ENCODE measurements at regions not wholly inside any gene's neighbourhood (a gene's known extent, or its start where the extent isn't known, plus 50 kb on each side); places are given as distances from the start of the nearest gene placed in this dataset.

- DNase-seq (ENCODE audit: low spot score): peak; percentile 35
- Histone ChIP-seq H3K9me3 (ENCODE audit: low read depth, low read length, poor library complexity, severe bottlenecking) (no peaks in the 10 kb centered on the region), H3K27me3 (replicated peaks; ENCODE audit: insufficient read depth, low read depth, low read length, poor library complexity) (no peaks in the 10 kb centered on the region), H3K4me1 (ENCODE audit: insufficient read depth, low read length, poor library complexity, severe bottlenecking) (no peaks in the 10 kb centered on the region), H3K27ac (ENCODE audit: low read depth, low read length, poor library complexity, severe bottlenecking) (no peak overlapping the region), H3K36me3 (ENCODE audit: insufficient read depth, low read length, poor library complexity, severe bottlenecking) (no peaks in the 10 kb centered on the region), H3K4me3 (ENCODE audit: low read depth, low read length, poor library complexity, severe bottlenecking) (no peak overlapping the region)
- POLR2A ChIA-PET (ENCODE audit: low non-redundant PET): no interaction called here
- no peak for TF ChIP-seq CTCF (conservative IDR thresholded peaks at IDR 0.05; ENCODE audit: low read depth, low read length)
- no peak for TF ChIP-seq EZH2 (IDR thresholded peaks at IDR 0.05; ENCODE audit: borderline replicate concordance, low read depth, low read length, poor library complexity, severe bottlenecking)
- CTCF ChIA-PET: no interaction called here
- BruUV-seq (replicated peaks): no TSS peak
- intact Hi-C loops (cut with micrococcal nuclease; ENCODE audit: unreplicated experiment): no loop called here
Measured at GRCh38 chr3:32056559-32057290, 49.7 kb upstream of the GPD1L start.

Measured in A673 (cell line).